IPS-20b (cell line): ENCODE measurements at regions not wholly inside any gene's neighbourhood (a gene's known extent, or its start where the extent isn't known, plus 50 kb on each side); places are given as distances from the start of the nearest gene placed in this dataset.

ENCODE experiments used
- H3K27ac ChIP-seq: one replicate; pipeline ENCODE4 v1.5.1; 2013; ENCODE audit warnings: low read length
- H3K27me3 ChIP-seq: 2 replicates; pipeline ENCODE4 v1.6.1; 2013; ENCODE audit warnings: mild to moderate bottlenecking, low read length, inconsistent platforms; ENCODE audit not compliant: insufficient read depth
- H3K36me3 ChIP-seq: 2 replicates; pipeline ENCODE4 v1.6.1; 2013; ENCODE audit warnings: low read depth, mild to moderate bottlenecking, inconsistent platforms, low read length, moderate library complexity; ENCODE audit not compliant: insufficient read depth
- H3K4me1 ChIP-seq: 2 replicates; pipeline ENCODE4 v1.6.1; 2013; ENCODE audit warnings: mild to moderate bottlenecking, control low read depth, inconsistent platforms, low read length, moderate library complexity; ENCODE audit not compliant: insufficient read depth
- H3K4me3 ChIP-seq: 2 replicates; pipeline ENCODE4 v1.5.1; 2013; ENCODE audit warnings: mild to moderate bottlenecking, low read length, inconsistent platforms
- H3K9ac ChIP-seq: 2 replicates; pipeline ENCODE4 v1.6.1; 2013; ENCODE audit warnings: low read depth, mild to moderate bottlenecking, inconsistent platforms, low read length, moderate library complexity
- H3K9me3 ChIP-seq: 2 replicates; pipeline ENCODE4 v1.6.1; 2013; ENCODE audit warnings: mild to moderate bottlenecking, low read depth, low read length, inconsistent platforms; ENCODE audit not compliant: insufficient read depth

DNA sequence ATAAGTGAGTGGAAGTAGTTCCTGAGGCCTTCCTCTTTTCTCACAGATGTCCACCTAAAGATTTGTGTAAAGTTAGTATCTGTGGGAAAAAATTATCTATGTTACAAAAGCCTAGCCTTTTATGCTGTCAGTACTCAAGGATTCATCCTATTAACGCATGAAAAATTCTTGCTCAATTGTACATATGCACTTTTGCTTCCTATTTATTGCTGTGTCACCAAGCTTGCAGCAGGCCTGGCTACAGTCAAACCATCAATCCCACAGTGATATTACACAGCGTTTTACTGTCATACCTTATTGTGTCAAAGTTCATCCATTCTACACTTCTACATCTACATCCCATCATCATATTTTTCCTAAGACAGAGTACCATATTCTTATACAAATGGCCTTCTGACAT is 151.1 kb upstream of the PLN start:
- H3K27ac ChIP-seq, result no peak overlapping the region
- H3K4me3 ChIP-seq, result no peak overlapping the region
- H3K27me3 ChIP-seq, result no peaks in the 10 kb centered on the region
- no peak overlapping the region for H3K9ac ChIP-seq
- no peaks in the 10 kb centered on the region for H3K4me1 ChIP-seq
- no peaks in the 10 kb centered on the region for H3K9me3 ChIP-seq
- H3K36me3 ChIP-seq, result no peaks in the 10 kb centered on the region

DNA sequence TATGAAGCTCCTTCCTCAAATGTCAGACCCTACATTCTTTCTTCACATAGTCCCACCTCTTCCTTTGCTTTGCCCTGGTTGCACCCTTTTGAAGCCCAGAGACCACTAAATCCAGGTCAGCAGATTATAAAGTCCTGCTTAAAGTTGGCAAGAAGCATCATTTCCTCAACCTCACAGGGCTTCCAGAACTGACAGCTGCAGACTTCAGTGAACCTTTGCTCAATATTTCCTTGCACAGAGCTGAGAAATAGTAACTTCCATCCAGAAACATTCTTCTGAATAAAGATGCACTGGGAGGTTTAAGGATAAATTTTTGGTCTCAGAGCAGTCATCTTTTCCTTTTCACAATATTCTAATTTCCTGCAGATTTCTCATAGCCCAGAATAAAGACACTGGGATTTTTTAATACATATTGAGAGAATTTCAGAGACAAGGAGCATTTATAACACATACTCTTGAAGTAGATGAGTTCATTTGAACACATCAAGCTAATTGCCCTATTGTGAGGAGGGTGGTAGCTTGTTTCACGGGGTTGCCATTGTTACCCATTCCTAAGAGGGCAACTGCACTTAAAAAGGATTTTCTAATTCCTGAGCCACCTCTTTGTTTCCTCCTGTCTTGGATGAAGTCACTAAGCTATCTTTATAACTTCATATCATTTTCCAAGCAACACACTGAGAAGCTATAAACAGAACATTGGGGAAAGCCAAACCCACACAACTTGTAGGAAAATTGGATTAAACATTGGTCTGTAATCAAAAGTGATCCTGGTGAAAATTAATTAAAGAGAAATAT is 150.2 kb upstream of the PLN start:
- no peak overlapping the region for H3K27ac ChIP-seq
- no peak overlapping the region for H3K4me3 ChIP-seq
- H3K9ac ChIP-seq, result no peak overlapping the region
- H3K27me3 ChIP-seq, result no peaks in the 10 kb centered on the region
- H3K9me3 ChIP-seq, result no peaks in the 10 kb centered on the region
- H3K4me1 ChIP-seq, result no peaks in the 10 kb centered on the region
- H3K36me3 ChIP-seq, result no peaks in the 10 kb centered on the region

DNA sequence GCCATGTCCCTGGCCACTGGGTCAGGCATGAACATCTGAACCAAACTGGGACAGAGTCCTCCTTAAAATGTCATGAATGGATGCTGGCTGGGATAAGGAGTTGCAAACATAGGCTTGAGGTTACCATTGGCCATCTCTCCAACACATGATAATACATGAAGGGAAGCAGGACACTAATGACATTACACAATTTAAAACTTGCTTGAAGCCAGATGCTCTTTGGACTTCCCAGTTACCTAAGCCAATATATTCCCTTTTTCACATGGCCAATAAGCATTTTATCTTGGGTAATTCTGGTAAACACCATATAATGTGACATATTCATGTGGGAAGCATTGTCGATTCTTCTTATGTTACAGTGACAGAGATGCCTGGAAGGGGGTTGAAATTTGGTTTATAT is 148.0 kb upstream of the PLN start:
- Histone ChIP-seq H3K9ac (no peak overlapping the region), H3K4me3 (no peak overlapping the region), H3K27ac (no peak overlapping the region), H3K27me3 (no peaks in the 10 kb centered on the region), H3K9me3 (no peaks in the 10 kb centered on the region), H3K36me3 (no peaks in the 10 kb centered on the region), H3K4me1 (no peaks in the 10 kb centered on the region)

DNA sequence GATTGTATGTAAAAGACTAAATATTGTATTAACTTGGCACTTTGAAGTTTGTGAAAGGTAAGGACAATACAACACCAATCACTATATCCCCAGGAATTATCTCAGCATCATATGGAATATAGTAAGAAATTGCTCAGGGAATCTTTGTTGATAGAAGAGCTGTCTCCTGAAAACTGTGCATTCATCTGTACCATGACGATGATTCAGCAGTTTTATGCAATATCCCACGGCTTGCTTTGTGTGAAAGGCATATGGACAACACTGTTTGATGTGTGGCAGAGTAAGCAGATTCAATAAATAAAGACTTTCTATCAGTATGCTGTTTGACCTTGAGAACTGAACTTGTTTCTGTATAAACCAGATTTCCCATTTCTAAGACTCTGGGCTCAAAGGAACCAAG is 147.5 kb upstream of the PLN start:
- Histone ChIP-seq H3K27me3 (no peaks in the 10 kb centered on the region), H3K9ac (no peak overlapping the region), H3K4me1 (no peaks in the 10 kb centered on the region), H3K9me3 (no peaks in the 10 kb centered on the region), H3K36me3 (no peaks in the 10 kb centered on the region), H3K4me3 (no peak overlapping the region), H3K27ac (no peak overlapping the region)

DNA sequence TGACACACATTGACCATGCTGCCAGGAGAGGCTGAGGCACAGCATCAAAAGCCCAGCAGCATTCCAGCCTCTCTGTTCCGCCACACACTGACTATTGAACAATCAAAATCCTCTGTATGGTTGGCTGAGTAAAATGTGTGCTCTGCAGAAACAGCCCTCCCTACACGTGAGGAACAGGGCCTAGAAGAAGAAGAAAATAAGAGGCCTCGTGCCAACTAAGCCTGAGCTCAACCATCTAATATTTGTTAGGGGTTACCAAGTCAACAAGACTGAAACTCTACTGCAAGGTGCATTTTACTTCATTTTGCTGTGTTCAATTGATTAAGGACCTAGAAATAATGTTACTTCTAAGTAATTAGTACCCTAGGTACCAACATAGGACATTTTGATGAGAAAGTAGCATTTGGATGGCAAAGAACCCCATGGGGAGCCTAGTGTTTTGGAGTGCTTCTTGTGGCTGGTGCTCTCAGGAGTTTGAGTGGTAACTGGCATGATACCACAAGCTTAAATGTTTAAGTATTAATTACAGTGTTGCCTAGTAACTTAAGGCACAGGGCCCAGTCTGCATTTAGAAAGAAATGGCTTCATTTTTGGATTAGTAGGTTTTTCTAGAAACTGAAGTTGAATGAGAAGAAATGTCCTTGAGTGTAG is 146.6 kb upstream of the PLN start:
- H3K4me1 ChIP-seq, result no peaks in the 10 kb centered on the region
- H3K27ac ChIP-seq, result no peak overlapping the region
- no peak overlapping the region for H3K4me3 ChIP-seq
- H3K27me3 ChIP-seq, result no peaks in the 10 kb centered on the region
- H3K9me3 ChIP-seq, result no peaks in the 10 kb centered on the region
- no peak overlapping the region for H3K9ac ChIP-seq
- H3K36me3 ChIP-seq, result no peaks in the 10 kb centered on the region

DNA sequence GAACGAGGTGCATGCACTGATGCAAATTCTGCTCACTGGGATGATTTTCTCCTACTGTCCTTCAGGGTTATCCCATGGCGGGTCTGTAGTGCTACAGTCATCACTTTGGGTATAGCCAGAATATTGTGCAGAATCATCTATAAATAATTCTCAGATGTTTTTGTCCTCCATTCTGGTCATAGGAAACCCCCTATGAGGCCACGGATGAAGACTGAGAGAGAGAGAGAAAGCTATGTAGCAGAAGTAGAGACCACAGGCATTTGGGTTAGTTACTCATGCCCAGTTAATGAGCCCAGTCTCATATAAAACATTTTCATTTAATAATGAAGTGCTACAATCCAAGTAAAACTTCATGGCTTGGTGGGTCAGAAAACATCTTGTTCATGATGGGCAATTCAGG is 145.1 kb upstream of the PLN start:
- no peak overlapping the region for H3K4me3 ChIP-seq
- no peaks in the 10 kb centered on the region for H3K4me1 ChIP-seq

DNA sequence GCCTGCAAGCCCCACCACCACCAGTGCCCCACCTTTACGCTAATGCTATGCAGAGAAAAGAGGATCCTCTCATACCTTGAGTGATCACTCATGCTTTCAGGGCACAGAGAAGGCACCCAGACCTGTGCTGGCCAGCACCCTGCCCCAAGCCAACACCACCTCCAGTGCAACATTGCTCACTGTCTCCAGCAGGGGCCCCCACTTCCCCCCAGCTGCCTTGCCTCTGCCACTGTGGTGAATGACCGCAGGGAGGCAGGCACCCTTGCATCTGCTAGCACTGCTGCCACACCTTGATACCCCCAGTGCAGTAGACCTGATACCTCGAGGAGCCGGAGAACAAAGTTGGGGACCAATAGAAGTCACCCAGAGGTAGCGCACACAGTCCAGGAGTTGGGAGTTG is 139.2 kb upstream of the PLN start:
- Histone ChIP-seq H3K27ac (no peak overlapping the region), H3K36me3 (no peaks in the 10 kb centered on the region), H3K4me3 (no peak overlapping the region), H3K9ac (no peak overlapping the region), H3K27me3 (no peaks in the 10 kb centered on the region), H3K4me1 (no peaks in the 10 kb centered on the region), H3K9me3 (no peaks in the 10 kb centered on the region)

More for the DNA sequence above, 145.1 kb upstream of the PLN start:
- Histone ChIP-seq H3K9me3 (no peaks in the 10 kb centered on the region), H3K27me3 (no peaks in the 10 kb centered on the region), H3K36me3 (no peaks in the 10 kb centered on the region), H3K9ac (no peak overlapping the region), H3K27ac (no peak overlapping the region)

DNA sequence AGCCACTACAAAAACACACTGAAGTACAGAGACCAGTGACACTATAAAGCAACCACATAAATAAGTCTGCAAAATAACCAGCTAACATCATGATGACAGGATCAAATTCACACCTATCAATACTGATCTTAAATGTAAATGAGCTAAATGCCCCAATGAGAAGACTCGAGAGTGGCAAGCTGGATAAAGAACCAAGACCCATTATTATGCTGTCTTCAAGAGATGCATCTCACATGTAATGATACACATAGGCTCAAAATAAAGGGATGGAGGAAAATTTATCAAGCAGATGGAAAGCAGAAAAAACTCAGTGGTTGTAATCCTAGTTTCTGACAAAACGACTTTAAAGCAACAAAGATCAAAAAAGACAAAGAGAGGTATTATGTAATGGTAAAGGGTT is 138.1 kb upstream of the PLN start:
- no peak overlapping the region for H3K9ac ChIP-seq
- no peaks in the 10 kb centered on the region for H3K4me1 ChIP-seq
- no peak overlapping the region for H3K27ac ChIP-seq
- H3K4me3 ChIP-seq, result no peak overlapping the region
- no peaks in the 10 kb centered on the region for H3K9me3 ChIP-seq
- H3K36me3 ChIP-seq, result no peaks in the 10 kb centered on the region
- H3K27me3 ChIP-seq, result no peaks in the 10 kb centered on the region
